Neural progenitor cell (in vitro differentiated cells): ENCODE measurements at regions not wholly inside any gene's neighbourhood (a gene's known extent, or its start where the extent isn't known, plus 50 kb on each side); places are given as distances from the start of the nearest gene placed in this dataset.

Experiments used
- EZH2phosphoT487 ChIP-seq: fragments of 200-600 bp; sonication (generic); IDR thresholded peaks from 2 replicates; pipeline ENCODE4 v1.6.1; 2017; ENCODE audit warnings: antibody characterized with exemption
- TF ChIP-seq, protein P1 (sequence below): fragments of 200-600 bp; sonication (generic); IDR thresholded peaks from 2 replicates; pipeline ENCODE4 v1.5.1; 2017; ENCODE audit warnings: antibody characterized with exemption, mild to moderate bottlenecking

- TF ChIP-seq, protein P1, sequence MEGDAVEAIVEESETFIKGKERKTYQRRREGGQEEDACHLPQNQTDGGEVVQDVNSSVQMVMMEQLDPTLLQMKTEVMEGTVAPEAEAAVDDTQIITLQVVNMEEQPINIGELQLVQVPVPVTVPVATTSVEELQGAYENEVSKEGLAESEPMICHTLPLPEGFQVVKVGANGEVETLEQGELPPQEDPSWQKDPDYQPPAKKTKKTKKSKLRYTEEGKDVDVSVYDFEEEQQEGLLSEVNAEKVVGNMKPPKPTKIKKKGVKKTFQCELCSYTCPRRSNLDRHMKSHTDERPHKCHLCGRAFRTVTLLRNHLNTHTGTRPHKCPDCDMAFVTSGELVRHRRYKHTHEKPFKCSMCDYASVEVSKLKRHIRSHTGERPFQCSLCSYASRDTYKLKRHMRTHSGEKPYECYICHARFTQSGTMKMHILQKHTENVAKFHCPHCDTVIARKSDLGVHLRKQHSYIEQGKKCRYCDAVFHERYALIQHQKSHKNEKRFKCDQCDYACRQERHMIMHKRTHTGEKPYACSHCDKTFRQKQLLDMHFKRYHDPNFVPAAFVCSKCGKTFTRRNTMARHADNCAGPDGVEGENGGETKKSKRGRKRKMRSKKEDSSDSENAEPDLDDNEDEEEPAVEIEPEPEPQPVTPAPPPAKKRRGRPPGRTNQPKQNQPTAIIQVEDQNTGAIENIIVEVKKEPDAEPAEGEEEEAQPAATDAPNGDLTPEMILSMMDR = no peak
- TF ChIP-seq EZH2phosphoT487 = no peak
Measured at GRCh38 chr3:137642831-137643230, 121.3 kb upstream of the SOX14 start.
